CMK (cell line): ENCODE measurements at regions not wholly inside any gene's neighbourhood (a gene's known extent, or its start where the extent isn't known, plus 50 kb on each side); places are given as distances from the start of the nearest gene placed in this dataset.

Experiments
- DNase-seq: peaks from one replicate; pipeline ENCODE4 v3.0.0-alpha.2; 2010; ENCODE audit warnings: low read depth

- DNase-seq, result no peak
Measured at GRCh38 chr5:144820278-144820677, 649.6 kb downstream of the KCTD16 start.

- DNase-seq, result no peak
Measured at GRCh38 chr5:144815131-144815530, 644.5 kb downstream of the KCTD16 start.

- DNase-seq, result no peak
Measured at GRCh38 chr5:144812763-144813162, 642.1 kb downstream of the KCTD16 start.

- DNase-seq, result no peak
Measured at GRCh38 chr5:144800169-144800568, 629.5 kb downstream of the KCTD16 start.

- no peak for DNase-seq
Measured at GRCh38 chr5:144798595-144798994, 627.9 kb downstream of the KCTD16 start.

- no peak for DNase-seq
Measured at GRCh38 chr5:144794922-144795321, 624.2 kb downstream of the KCTD16 start.

- DNase-seq, result no peak
Measured at GRCh38 chr5:144788556-144788955, 617.9 kb downstream of the KCTD16 start.

GRCh38 chr5:144788046-144788445 lies 617.4 kb downstream of the KCTD16 start:
- no peak for DNase-seq

- DNase-seq, result no peak
Measured at GRCh38 chr5:144779368-144779767, 608.7 kb downstream of the KCTD16 start.

- no peak for DNase-seq
Measured at GRCh38 chr5:144778561-144778960, 607.9 kb downstream of the KCTD16 start.

- no peak for DNase-seq
Measured at GRCh38 chr5:144774197-144774596, 603.5 kb downstream of the KCTD16 start.

GRCh38 chr5:144773628-144774027 lies 603.0 kb downstream of the KCTD16 start:
- no peak for DNase-seq

- no peak for DNase-seq
Measured at GRCh38 chr5:144771802-144772201, 601.1 kb downstream of the KCTD16 start.

GRCh38 chr5:144742361-144742760 lies 571.7 kb downstream of the KCTD16 start:
- no peak for DNase-seq

- DNase-seq, result no peak
Measured at GRCh38 chr5:144731786-144732185, 561.1 kb downstream of the KCTD16 start.

GRCh38 chr5:144712090-144712489 lies 541.4 kb downstream of the KCTD16 start:
- peak; percentile 14 for DNase-seq

GRCh38 chr5:144711172-144711571 lies 540.5 kb downstream of the KCTD16 start:
- DNase-seq, result no peak

- no peak for DNase-seq
Measured at GRCh38 chr5:144710637-144711036, 540.0 kb downstream of the KCTD16 start.

GRCh38 chr5:144703776-144704175 lies 533.1 kb downstream of the KCTD16 start:
- no peak for DNase-seq

GRCh38 chr5:144698484-144698883 lies 527.8 kb downstream of the KCTD16 start:
- DNase-seq, result no peak

- DNase-seq, result no peak
Measured at GRCh38 chr5:144697847-144698262, 527.2 kb downstream of the KCTD16 start.

GRCh38 chr5:144691936-144692335 lies 521.3 kb downstream of the KCTD16 start:
- no peak for DNase-seq

GRCh38 chr5:144684899-144685298 lies 514.2 kb downstream of the KCTD16 start:
- DNase-seq, result no peak

GRCh38 chr5:144680711-144681110 lies 510.0 kb downstream of the KCTD16 start:
- no peak for DNase-seq

- DNase-seq, result no peak
Measured at GRCh38 chr5:144671066-144671465, 500.4 kb downstream of the KCTD16 start.
